PC-3 (cell line): ENCODE measurements at regions not wholly inside any gene's neighbourhood (a gene's known extent, or its start where the extent isn't known, plus 50 kb on each side); places are given as distances from the start of the nearest gene placed in this dataset.
A peak's percentile ranks its signal among the peaks of the same experiment; 100 is the strongest.

Experiments
- ATAC-seq: fragments of 200-7000 bp; cut with Tn5 transposase; 2 replicates; pipeline ENCODE4 v1.9.1; 2020; ENCODE audit warnings: mild to moderate bottlenecking, moderate library complexity
- BruUV-seq: library from RNA; stranded (reverse); fragments of 400-500 nt; replicated peaks from 2 replicates; lab custom pipeline; 2021; lab: Mats Ljungman, UMichigan
- CTCF ChIA-PET: fragments of 300-600 bp; sonication (Branson Sonifier 250); formaldehyde crosslinking; loops from one replicate; lab custom pipeline; 2022; ENCODE audit warnings: antibody characterized with exemption; lab: Charles Lee
- POLR2A ChIA-PET: fragments of 300-600 bp; sonication (Branson Sonifier 250); formaldehyde crosslinking; loops from one replicate; lab custom pipeline; 2022; ENCODE audit warnings: antibody characterized with exemption; ENCODE audit not compliant: unreplicated experiment; lab: Charles Lee
- DNase-seq: peaks from one replicate; pipeline ENCODE4 v3.0.0-alpha.2; 2015
- H2AFZ ChIP-seq: fragments of 300-600 bp; sonication (generic); 2 replicates; pipeline ENCODE4 v1.6.0; 2016; ENCODE audit warnings: antibody characterized with exemption, low read length
- H3F3A ChIP-seq: fragments of 300-600 bp; sonication (generic); one replicate; pipeline ENCODE4 v1.6.0; 2017; ENCODE audit warnings: antibody characterized with exemption, low read length, control low read depth, mild to moderate bottlenecking; ENCODE audit not compliant: unreplicated experiment
- H3K27ac ChIP-seq: fragments of 300-600 bp; sonication (generic); 2 replicates; pipeline ENCODE4 v1.5.1; 2016; ENCODE audit warnings: mild to moderate bottlenecking, low read length
- H3K27me3 ChIP-seq: fragments of 300-600 bp; sonication (generic); 2 replicates; pipeline ENCODE4 v1.6.1; 2016; ENCODE audit warnings: low read length, mixed read lengths
- H3K36me3 ChIP-seq: fragments of 300-600 bp; sonication (generic); 2 replicates; pipeline ENCODE4 v1.6.1; 2016; ENCODE audit warnings: low read depth, mixed run types, low read length, mixed read lengths
- H3K4me1 ChIP-seq: fragments of 300-600 bp; sonication (generic); 2 replicates; pipeline ENCODE4 v1.5.1; 2016; ENCODE audit warnings: low read length; ENCODE audit not compliant: insufficient read depth
- H3K4me2 ChIP-seq: fragments of 300-600 bp; sonication (generic); 2 replicates; pipeline ENCODE4 v1.6.0; 2016; ENCODE audit warnings: low read length
- H3K4me3 ChIP-seq: fragments of 300-600 bp; sonication (generic); 2 replicates; pipeline ENCODE4 v1.5.1; 2016; ENCODE audit warnings: mild to moderate bottlenecking, low read length, mixed read lengths
- H3K79me2 ChIP-seq: fragments of 300-600 bp; sonication (generic); 2 replicates; pipeline ENCODE4 v1.6.1; 2017; ENCODE audit warnings: low read length, mixed read lengths
- H3K9ac ChIP-seq: fragments of 300-600 bp; sonication (generic); 2 replicates; pipeline ENCODE4 v1.6.0; 2016; ENCODE audit warnings: mild to moderate bottlenecking, low read length
- H3K9me2 ChIP-seq: fragments of 300-600 bp; sonication (generic); replicated peaks from 2 replicates; pipeline ENCODE4 v1.6.1; 2016; ENCODE audit warnings: mixed run types, low read length, mixed read lengths
- H3K9me3 ChIP-seq: fragments of 300-600 bp; sonication (generic); 2 replicates; pipeline ENCODE4 v1.6.1; 2016; ENCODE audit warnings: low read length, mixed read lengths
- H4K20me1 ChIP-seq: fragments of 300-600 bp; sonication (generic); 2 replicates; pipeline ENCODE4 v1.6.1; 2016; ENCODE audit warnings: low read length, mixed read lengths
- EZH2 ChIP-seq: fragments of 300-600 bp; sonication (generic); IDR thresholded peaks from one replicate; pipeline ENCODE4 v1.6.1; 2017; ENCODE audit warnings: antibody characterized with exemption, mild to moderate bottlenecking, low read length; ENCODE audit not compliant: unreplicated experiment
- EZH2phosphoT487 ChIP-seq: fragments of 300-600 bp; sonication (generic); IDR thresholded peaks from 2 replicates; pipeline ENCODE4 v1.6.1; 2018; ENCODE audit warnings: mild to moderate bottlenecking, antibody characterized with exemption, low read length, borderline replicate concordance
- intact Hi-C: fragments of 100-400 bp; cut with micrococcal nuclease; formaldehyde crosslinking; loops from 2 replicates; pipeline ENCODE4 v1.9.0; 2023
- TF ChIP-seq, protein P1 (sequence below): fragments of 300-600 bp; sonication (generic); conservative IDR thresholded peaks from 2 replicates; pipeline ENCODE4 v1.5.1; 2017; ENCODE audit warnings: antibody characterized with exemption, low read depth, mild to moderate bottlenecking, low read length

GRCh38 chr3:151024339-151024738 lies 51.8 kb upstream of the CLRN1 start:
- peaks cover 57% of the 10 kb centered on the region for H3K27me3 ChIP-seq
- H3F3A ChIP-seq: no peaks in the 10 kb centered on the region
- H3K36me3 ChIP-seq: no peaks in the 10 kb centered on the region
- TF ChIP-seq EZH2: no peak
- no peak for TF ChIP-seq EZH2phosphoT487
- TF ChIP-seq, protein P1, sequence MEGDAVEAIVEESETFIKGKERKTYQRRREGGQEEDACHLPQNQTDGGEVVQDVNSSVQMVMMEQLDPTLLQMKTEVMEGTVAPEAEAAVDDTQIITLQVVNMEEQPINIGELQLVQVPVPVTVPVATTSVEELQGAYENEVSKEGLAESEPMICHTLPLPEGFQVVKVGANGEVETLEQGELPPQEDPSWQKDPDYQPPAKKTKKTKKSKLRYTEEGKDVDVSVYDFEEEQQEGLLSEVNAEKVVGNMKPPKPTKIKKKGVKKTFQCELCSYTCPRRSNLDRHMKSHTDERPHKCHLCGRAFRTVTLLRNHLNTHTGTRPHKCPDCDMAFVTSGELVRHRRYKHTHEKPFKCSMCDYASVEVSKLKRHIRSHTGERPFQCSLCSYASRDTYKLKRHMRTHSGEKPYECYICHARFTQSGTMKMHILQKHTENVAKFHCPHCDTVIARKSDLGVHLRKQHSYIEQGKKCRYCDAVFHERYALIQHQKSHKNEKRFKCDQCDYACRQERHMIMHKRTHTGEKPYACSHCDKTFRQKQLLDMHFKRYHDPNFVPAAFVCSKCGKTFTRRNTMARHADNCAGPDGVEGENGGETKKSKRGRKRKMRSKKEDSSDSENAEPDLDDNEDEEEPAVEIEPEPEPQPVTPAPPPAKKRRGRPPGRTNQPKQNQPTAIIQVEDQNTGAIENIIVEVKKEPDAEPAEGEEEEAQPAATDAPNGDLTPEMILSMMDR: no peak
- ChIA-PET CTCF (no interaction called here), POLR2A (no interaction called here)
- H3K9me2 ChIP-seq: no peaks in the 10 kb centered on the region
- no TSS peak for BruUV-seq
- no peaks in the 10 kb centered on the region for H3K4me1 ChIP-seq
- H2AFZ ChIP-seq: no peak overlapping the region
- no peak overlapping the region for H3K9ac ChIP-seq
- H4K20me1 ChIP-seq: no peaks in the 10 kb centered on the region
- H3K79me2 ChIP-seq: no peaks in the 10 kb centered on the region
- ATAC-seq (no peak), DNase-seq (no peak)
- H3K27ac ChIP-seq: no peak overlapping the region
- intact Hi-C loops: no loop called here
- H3K4me3 ChIP-seq: no peak overlapping the region
- no peaks in the 10 kb centered on the region for H3K9me3 ChIP-seq
- no peak overlapping the region for H3K4me2 ChIP-seq

DNA sequence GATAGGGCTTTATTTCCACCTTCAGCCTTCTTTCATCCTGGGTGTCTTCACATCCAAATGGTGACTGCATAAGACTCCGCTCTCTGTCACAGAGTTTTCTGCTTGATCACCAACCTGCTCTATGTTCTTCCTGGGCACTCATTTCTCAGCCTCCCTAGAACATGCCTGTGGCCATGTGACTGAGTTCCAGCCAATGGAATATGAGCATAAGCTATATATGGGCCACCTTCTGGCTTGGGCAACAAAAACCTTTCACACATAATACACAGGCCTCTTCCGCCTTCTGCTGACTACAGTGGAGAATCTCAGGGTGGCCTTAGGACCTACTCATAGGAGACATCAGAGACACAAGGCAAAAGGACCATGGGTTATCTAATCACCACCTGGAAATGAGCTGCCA lies 51.2 kb upstream of the MED12L start:
- H3K4me2 ChIP-seq: no peak overlapping the region
- no peaks in the 10 kb centered on the region for H3K79me2 ChIP-seq
- H3K9ac ChIP-seq: no peak overlapping the region
- intact Hi-C loops: no loop called here
- peaks cover 16% of the 10 kb centered on the region; the same call in 1 of the 2 replicates for H3K27me3 ChIP-seq
- no peaks in the 10 kb centered on the region for H3K9me3 ChIP-seq
- no peaks in the 10 kb centered on the region for H3K36me3 ChIP-seq
- H3F3A ChIP-seq: no peaks in the 10 kb centered on the region
- H3K4me1 ChIP-seq: peaks cover 8% of the 10 kb centered on the region; the same call in 1 of the 2 replicates
- ChIA-PET POLR2A (interaction anchor here (0.5 kb wide), 1 partner anchor 20 kb away, joined by 3 read pairs; no protein-coding TSS in a partner anchor), CTCF (no interaction called here)
- BruUV-seq: no TSS peak
- H3K4me3 ChIP-seq: no peak overlapping the region
- TF ChIP-seq, protein P1: no peak
- TF ChIP-seq EZH2phosphoT487 (no peak), EZH2 (no peak)
- DNase-seq (no peak), ATAC-seq (no peak)
- no peak overlapping the region for H3K27ac ChIP-seq
- no peaks in the 10 kb centered on the region for H3K9me2 ChIP-seq
- no peak overlapping the region for H2AFZ ChIP-seq
- H4K20me1 ChIP-seq: no peaks in the 10 kb centered on the region

GRCh38 chr3:151035072-151035471 lies 50.4 kb upstream of the MED12L start:
- H3K9me3 ChIP-seq: no peaks in the 10 kb centered on the region
- CTCF ChIA-PET: no interaction called here
- ATAC-seq (no peak), DNase-seq (no peak)
- peaks cover 16% of the 10 kb centered on the region; the same call in 1 of the 2 replicates for H3K27me3 ChIP-seq
- H3K4me2 ChIP-seq: no peak overlapping the region
- peaks cover 8% of the 10 kb centered on the region; the same call in 1 of the 2 replicates for H3K4me1 ChIP-seq
- no peaks in the 10 kb centered on the region for H3K9me2 ChIP-seq
- no peaks in the 10 kb centered on the region for H3K36me3 ChIP-seq
- H2AFZ ChIP-seq: no peak overlapping the region
- POLR2A ChIA-PET: no interaction called here
- no peak overlapping the region for H3K27ac ChIP-seq
- no peaks in the 10 kb centered on the region for H4K20me1 ChIP-seq
- intact Hi-C loops: no loop called here
- no peak overlapping the region for H3K9ac ChIP-seq
- no peaks in the 10 kb centered on the region for H3F3A ChIP-seq
- TF ChIP-seq, protein P1: 0 out of 2 replicates have a peak, but pooled peaks have one; percentile 11
- TF ChIP-seq EZH2phosphoT487: no peak
- no peaks in the 10 kb centered on the region for H3K79me2 ChIP-seq
- no peak overlapping the region for H3K4me3 ChIP-seq
- BruUV-seq: no TSS peak
